Endothelial cell of umbilical vein (primary cell): ENCODE measurements at regions not wholly inside any gene's neighbourhood (a gene's known extent, or its start where the extent isn't known, plus 50 kb on each side); places are given as distances from the start of the nearest gene placed in this dataset.

ENCODE experiments used
- EZH2 ChIP-seq: IDR thresholded peaks from 2 replicates; pipeline ENCODE4 v1.6.1; 2012; ENCODE audit warnings: borderline replicate concordance, low read depth, mild to moderate bottlenecking, moderate library complexity, low read length, inconsistent platforms; ENCODE audit not compliant: severe bottlenecking
- GATA2 ChIP-seq: IDR thresholded peaks from 2 replicates; pipeline ENCODE4 v1.7.0; 2011; ENCODE audit warnings: low read depth, mild to moderate bottlenecking, moderate library complexity, mixed read lengths, low read length; ENCODE audit not compliant: insufficient read length, insufficient read depth
- JUN ChIP-seq: IDR thresholded peaks from 2 replicates; pipeline ENCODE4 v1.6.1; 2011; ENCODE audit warnings: borderline replicate concordance, low read depth; ENCODE audit not compliant: insufficient read length, insufficient read depth
- POLR2A ChIP-seq: IDR thresholded peaks from 2 replicates; pipeline ENCODE4 v1.6.1; 2012; ENCODE audit warnings: low read depth, mild to moderate bottlenecking, control low read depth, low read length
- TF ChIP-seq, protein P1 (sequence below), 2 donors: IDR thresholded peaks; 1 replicate in 1 of 2; 2 replicates in 1 of 2; pipeline ENCODE4 v1.5.1; 2011; ENCODE audit warnings: low read length in 2 of 2, mild to moderate bottlenecking in 2 of 2, moderate library complexity in 2 of 2, control low read depth in 1 of 2, inconsistent platforms in 1 of 2, low read depth in 1 of 2; ENCODE audit not compliant: insufficient read depth in 1 of 2; ENCODE audit errors: extremely low read depth in 1 of 2
- TF ChIP-seq, protein P2 (sequence below): IDR thresholded peaks from 2 replicates; pipeline ENCODE4 v1.6.1; 2011; ENCODE audit not compliant: insufficient read depth, insufficient read length

DNA sequence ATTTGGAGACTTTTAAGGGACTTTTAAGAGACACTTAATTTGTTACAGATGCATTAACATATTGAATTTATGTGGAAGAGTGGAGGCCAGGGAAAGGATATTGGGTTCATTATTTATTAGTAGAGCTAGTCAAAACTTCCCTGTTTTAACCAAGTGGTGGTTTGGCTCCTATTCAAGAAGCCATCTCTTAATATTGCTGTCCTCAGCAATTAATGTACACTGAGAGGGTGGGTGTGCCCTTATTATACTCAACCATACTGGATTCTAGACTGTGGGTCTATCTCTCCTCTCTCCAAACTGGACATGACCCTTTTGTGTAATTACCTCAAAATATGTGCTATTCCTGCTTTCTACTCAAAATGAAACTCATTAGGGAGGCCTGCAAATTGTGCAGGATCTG lies 398.7 kb upstream of the DDHD1 start:
- TF ChIP-seq, protein P1, sequence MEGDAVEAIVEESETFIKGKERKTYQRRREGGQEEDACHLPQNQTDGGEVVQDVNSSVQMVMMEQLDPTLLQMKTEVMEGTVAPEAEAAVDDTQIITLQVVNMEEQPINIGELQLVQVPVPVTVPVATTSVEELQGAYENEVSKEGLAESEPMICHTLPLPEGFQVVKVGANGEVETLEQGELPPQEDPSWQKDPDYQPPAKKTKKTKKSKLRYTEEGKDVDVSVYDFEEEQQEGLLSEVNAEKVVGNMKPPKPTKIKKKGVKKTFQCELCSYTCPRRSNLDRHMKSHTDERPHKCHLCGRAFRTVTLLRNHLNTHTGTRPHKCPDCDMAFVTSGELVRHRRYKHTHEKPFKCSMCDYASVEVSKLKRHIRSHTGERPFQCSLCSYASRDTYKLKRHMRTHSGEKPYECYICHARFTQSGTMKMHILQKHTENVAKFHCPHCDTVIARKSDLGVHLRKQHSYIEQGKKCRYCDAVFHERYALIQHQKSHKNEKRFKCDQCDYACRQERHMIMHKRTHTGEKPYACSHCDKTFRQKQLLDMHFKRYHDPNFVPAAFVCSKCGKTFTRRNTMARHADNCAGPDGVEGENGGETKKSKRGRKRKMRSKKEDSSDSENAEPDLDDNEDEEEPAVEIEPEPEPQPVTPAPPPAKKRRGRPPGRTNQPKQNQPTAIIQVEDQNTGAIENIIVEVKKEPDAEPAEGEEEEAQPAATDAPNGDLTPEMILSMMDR (IDR thresholded peaks at IDR 0.05; ENCODE audit: extremely low read depth in 1 of 2, insufficient read depth in 1 of 2, low read depth in 1 of 2, low read length in 2 of 2) = no peak
- TF ChIP-seq JUN = no peak
- no peak for TF ChIP-seq POLR2A
- no peak for TF ChIP-seq EZH2
- TF ChIP-seq, protein P2, sequence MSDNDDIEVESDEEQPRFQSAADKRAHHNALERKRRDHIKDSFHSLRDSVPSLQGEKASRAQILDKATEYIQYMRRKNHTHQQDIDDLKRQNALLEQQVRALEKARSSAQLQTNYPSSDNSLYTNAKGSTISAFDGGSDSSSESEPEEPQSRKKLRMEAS = no peak
- no peak for TF ChIP-seq GATA2
